ENCODE measurements at regions not wholly inside any gene's neighbourhood (a gene's known extent, or its start where the extent isn't known, plus 50 kb on each side); places are given as distances from the start of the nearest gene placed in this dataset.

GRCh38 chr22:49367041-49367697 lies 460.5 kb downstream of the BRD1 start:
- Histone ChIP-seq H3K9me3 (ENCODE audit: control insufficient read depth in 1 of 2, low read length in 2 of 2) (no peaks in the 10 kb centered on the region), H3K4me1 (ENCODE audit: control insufficient read depth in 1 of 2, insufficient read depth in 2 of 2, low read length in 2 of 2) (no peaks in the 10 kb centered on the region), H3K27me3 (ENCODE audit: low read depth, low read length) (no peaks in the 10 kb centered on the region), H3K4me3 (ENCODE audit: low read depth in 1 of 2, low read length in 2 of 2) (no peak overlapping the region), H3K36me3 (ENCODE audit: control insufficient read depth in 1 of 2, insufficient read depth in 2 of 2, low read length in 2 of 2) (no peaks in the 10 kb centered on the region), H3K27ac (ENCODE audit: low read length) (no peak overlapping the region)

GRCh38 chr22:49366437-49366836 lies 461.2 kb downstream of the BRD1 start:
- no peaks in the 10 kb centered on the region for H3K27me3 ChIP-seq (ENCODE audit: low read depth, low read length)
- H3K36me3 ChIP-seq (ENCODE audit: control insufficient read depth in 1 of 2, insufficient read depth in 2 of 2, low read length in 2 of 2): no peaks in the 10 kb centered on the region
- no peak overlapping the region for H3K27ac ChIP-seq (ENCODE audit: low read length)

GRCh38 chr22:49365910-49366309 lies 461.8 kb downstream of the BRD1 start:
- no peak overlapping the region for H3K4me3 ChIP-seq (ENCODE audit: low read depth in 1 of 2, low read length in 2 of 2)
- H3K4me1 ChIP-seq (ENCODE audit: control insufficient read depth in 1 of 2, insufficient read depth in 2 of 2, low read length in 2 of 2): no peaks in the 10 kb centered on the region
- H3K27me3 ChIP-seq (ENCODE audit: low read depth, low read length): no peaks in the 10 kb centered on the region
- no peaks in the 10 kb centered on the region for H3K36me3 ChIP-seq (ENCODE audit: control insufficient read depth in 1 of 2, insufficient read depth in 2 of 2, low read length in 2 of 2)
- H3K27ac ChIP-seq (ENCODE audit: low read length): no peak overlapping the region
- H3K9me3 ChIP-seq (ENCODE audit: control insufficient read depth in 1 of 2, low read length in 2 of 2): no peaks in the 10 kb centered on the region

More at GRCh38 chr22:49366437-49366836, 461.2 kb downstream of the BRD1 start:
- Histone ChIP-seq H3K9me3 (ENCODE audit: control insufficient read depth in 1 of 2, low read length in 2 of 2) (no peaks in the 10 kb centered on the region), H3K4me1 (ENCODE audit: control insufficient read depth in 1 of 2, insufficient read depth in 2 of 2, low read length in 2 of 2) (no peaks in the 10 kb centered on the region), H3K4me3 (ENCODE audit: low read depth in 1 of 2, low read length in 2 of 2) (no peak overlapping the region)

- H3K4me3 ChIP-seq (ENCODE audit: low read depth in 1 of 2, low read length in 2 of 2): no peak overlapping the region
- no peaks in the 10 kb centered on the region for H3K27me3 ChIP-seq (ENCODE audit: low read depth, low read length)
- no peak overlapping the region for H3K27ac ChIP-seq (ENCODE audit: low read length)
- no peaks in the 10 kb centered on the region for H3K4me1 ChIP-seq (ENCODE audit: control insufficient read depth in 1 of 2, insufficient read depth in 2 of 2, low read length in 2 of 2)
- H3K9me3 ChIP-seq (ENCODE audit: control insufficient read depth in 1 of 2, low read length in 2 of 2): no peaks in the 10 kb centered on the region
- H3K36me3 ChIP-seq (ENCODE audit: control insufficient read depth in 1 of 2, insufficient read depth in 2 of 2, low read length in 2 of 2): no peaks in the 10 kb centered on the region
Measured at GRCh38 chr22:49365191-49365837, 462.4 kb downstream of the BRD1 start.

GRCh38 chr22:49364398-49364797 lies 463.3 kb downstream of the BRD1 start:
- Histone ChIP-seq H3K9me3 (ENCODE audit: control insufficient read depth in 1 of 2, low read length in 2 of 2) (no peaks in the 10 kb centered on the region), H3K4me1 (ENCODE audit: control insufficient read depth in 1 of 2, insufficient read depth in 2 of 2, low read length in 2 of 2) (no peaks in the 10 kb centered on the region), H3K27me3 (ENCODE audit: low read depth, low read length) (no peaks in the 10 kb centered on the region), H3K4me3 (ENCODE audit: low read depth in 1 of 2, low read length in 2 of 2) (no peak overlapping the region), H3K36me3 (ENCODE audit: control insufficient read depth in 1 of 2, insufficient read depth in 2 of 2, low read length in 2 of 2) (no peaks in the 10 kb centered on the region), H3K27ac (ENCODE audit: low read length) (no peak overlapping the region)

GRCh38 chr22:49363526-49364230 lies 464.0 kb downstream of the BRD1 start:
- H3K4me3 ChIP-seq (ENCODE audit: low read depth in 1 of 2, low read length in 2 of 2): no peak overlapping the region
- no peaks in the 10 kb centered on the region for H3K9me3 ChIP-seq (ENCODE audit: control insufficient read depth in 1 of 2, low read length in 2 of 2)
- no peaks in the 10 kb centered on the region for H3K36me3 ChIP-seq (ENCODE audit: control insufficient read depth in 1 of 2, insufficient read depth in 2 of 2, low read length in 2 of 2)
- H3K27me3 ChIP-seq (ENCODE audit: low read depth, low read length): no peaks in the 10 kb centered on the region
- no peaks in the 10 kb centered on the region for H3K4me1 ChIP-seq (ENCODE audit: control insufficient read depth in 1 of 2, insufficient read depth in 2 of 2, low read length in 2 of 2)
- no peak overlapping the region for H3K27ac ChIP-seq (ENCODE audit: low read length)

GRCh38 chr22:49362211-49362839 lies 465.3 kb downstream of the BRD1 start:
- no peaks in the 10 kb centered on the region for H3K4me1 ChIP-seq (ENCODE audit: control insufficient read depth in 1 of 2, insufficient read depth in 2 of 2, low read length in 2 of 2)
- no peak overlapping the region for H3K4me3 ChIP-seq (ENCODE audit: low read depth in 1 of 2, low read length in 2 of 2)
- no peaks in the 10 kb centered on the region for H3K27me3 ChIP-seq (ENCODE audit: low read depth, low read length)
- no peak overlapping the region for H3K27ac ChIP-seq (ENCODE audit: low read length)
- no peaks in the 10 kb centered on the region for H3K9me3 ChIP-seq (ENCODE audit: control insufficient read depth in 1 of 2, low read length in 2 of 2)
- no peaks in the 10 kb centered on the region for H3K36me3 ChIP-seq (ENCODE audit: control insufficient read depth in 1 of 2, insufficient read depth in 2 of 2, low read length in 2 of 2)

- H3K4me3 ChIP-seq (ENCODE audit: low read depth in 1 of 2, low read length in 2 of 2): no peak overlapping the region
- H3K27me3 ChIP-seq (ENCODE audit: low read depth, low read length): no peaks in the 10 kb centered on the region
- H3K9me3 ChIP-seq (ENCODE audit: control insufficient read depth in 1 of 2, low read length in 2 of 2): no peaks in the 10 kb centered on the region
- no peaks in the 10 kb centered on the region for H3K4me1 ChIP-seq (ENCODE audit: control insufficient read depth in 1 of 2, insufficient read depth in 2 of 2, low read length in 2 of 2)
- H3K27ac ChIP-seq (ENCODE audit: low read length): no peak overlapping the region
- no peaks in the 10 kb centered on the region for H3K36me3 ChIP-seq (ENCODE audit: control insufficient read depth in 1 of 2, insufficient read depth in 2 of 2, low read length in 2 of 2)
Measured at GRCh38 chr22:49361164-49361563, 466.5 kb downstream of the BRD1 start.

GRCh38 chr22:49360746-49361145 lies 466.9 kb downstream of the BRD1 start:
- no peak overlapping the region for H3K27ac ChIP-seq (ENCODE audit: low read length)
- no peaks in the 10 kb centered on the region for H3K36me3 ChIP-seq (ENCODE audit: control insufficient read depth in 1 of 2, insufficient read depth in 2 of 2, low read length in 2 of 2)
- H3K9me3 ChIP-seq (ENCODE audit: control insufficient read depth in 1 of 2, low read length in 2 of 2): no peaks in the 10 kb centered on the region
- H3K4me1 ChIP-seq (ENCODE audit: control insufficient read depth in 1 of 2, insufficient read depth in 2 of 2, low read length in 2 of 2): no peaks in the 10 kb centered on the region
- H3K4me3 ChIP-seq (ENCODE audit: low read depth in 1 of 2, low read length in 2 of 2): no peak overlapping the region
- H3K27me3 ChIP-seq (ENCODE audit: low read depth, low read length): no peaks in the 10 kb centered on the region

GRCh38 chr22:49359076-49359475 lies 468.6 kb downstream of the BRD1 start:
- H3K4me3 ChIP-seq (ENCODE audit: low read depth in 1 of 2, low read length in 2 of 2): no peak overlapping the region
- no peaks in the 10 kb centered on the region for H3K27me3 ChIP-seq (ENCODE audit: low read depth, low read length)
- H3K36me3 ChIP-seq (ENCODE audit: control insufficient read depth in 1 of 2, insufficient read depth in 2 of 2, low read length in 2 of 2): no peaks in the 10 kb centered on the region

GRCh38 chr22:49357661-49358440 lies 469.8 kb downstream of the BRD1 start:
- H3K4me3 ChIP-seq (ENCODE audit: low read depth in 1 of 2, low read length in 2 of 2): no peak overlapping the region
- H3K27ac ChIP-seq (ENCODE audit: low read length): no peak overlapping the region
- H3K4me1 ChIP-seq (ENCODE audit: control insufficient read depth in 1 of 2, insufficient read depth in 2 of 2, low read length in 2 of 2): no peaks in the 10 kb centered on the region
- no peaks in the 10 kb centered on the region for H3K36me3 ChIP-seq (ENCODE audit: control insufficient read depth in 1 of 2, insufficient read depth in 2 of 2, low read length in 2 of 2)
- H3K27me3 ChIP-seq (ENCODE audit: low read depth, low read length): no peaks in the 10 kb centered on the region
- no peaks in the 10 kb centered on the region for H3K9me3 ChIP-seq (ENCODE audit: control insufficient read depth in 1 of 2, low read length in 2 of 2)

More at GRCh38 chr22:49359076-49359475, 468.6 kb downstream of the BRD1 start:
- Histone ChIP-seq H3K9me3 (ENCODE audit: control insufficient read depth in 1 of 2, low read length in 2 of 2) (no peaks in the 10 kb centered on the region), H3K4me1 (ENCODE audit: control insufficient read depth in 1 of 2, insufficient read depth in 2 of 2, low read length in 2 of 2) (no peaks in the 10 kb centered on the region), H3K27ac (ENCODE audit: low read length) (no peak overlapping the region)

All from muscle layer of duodenum (tissue), 2 donors.